GM12878 (cell line): ENCODE measurements at regions not wholly inside any gene's neighbourhood (a gene's known extent, or its start where the extent isn't known, plus 50 kb on each side); places are given as distances from the start of the nearest gene placed in this dataset.
"Not testable (repeated sequence)": the region's sequence is repeated elsewhere in the genome, so short reads cannot be mapped to it uniquely, and the experiment has no call there.

Experiments used
- EZH2 ChIP-seq: IDR thresholded peaks from 2 replicates; pipeline ENCODE4 v1.6.1; 2012; ENCODE audit warnings: low read depth, mild to moderate bottlenecking, control low read depth, inconsistent platforms, low read length, borderline replicate concordance; ENCODE audit not compliant: control insufficient read depth
- FOXM1 ChIP-seq: IDR thresholded peaks from 2 replicates; pipeline ENCODE4 v1.6.1; 2012; ENCODE audit warnings: low read depth, mild to moderate bottlenecking, inconsistent platforms, low read length, moderate library complexity
- TAF1 ChIP-seq: IDR thresholded peaks from 2 replicates; pipeline ENCODE4 v1.6.1; 2011; ENCODE audit warnings: mild to moderate bottlenecking, low read depth, low read length, borderline replicate concordance
- USF2 ChIP-seq: IDR thresholded peaks from 2 replicates; pipeline ENCODE4 v1.6.1; 2011; ENCODE audit warnings: low read depth, low read length, improper control_type of control experiment, borderline replicate concordance
- TF ChIP-seq, protein P1 (sequence below), 3 experiments: IDR thresholded peaks in 2 of 3; conservative IDR thresholded peaks in 1 of 3; 2 replicates each; pipeline ENCODE4 v1.5.1; 2011; ENCODE audit warnings: low read depth in 3 of 3, low read length in 3 of 3, mild to moderate bottlenecking in 3 of 3, control low read depth in 2 of 3, moderate library complexity in 2 of 3, inconsistent platforms in 1 of 3, mixed read lengths in 1 of 3; ENCODE audit not compliant: control insufficient read depth in 2 of 3, insufficient read depth in 1 of 3; ENCODE audit errors: extremely low read depth in 1 of 3
- TF ChIP-seq, protein P2 (sequence below): IDR thresholded peaks from 2 replicates; pipeline ENCODE4 v1.6.1; 2012; ENCODE audit warnings: mild to moderate bottlenecking, low read depth, low read length

DNA sequence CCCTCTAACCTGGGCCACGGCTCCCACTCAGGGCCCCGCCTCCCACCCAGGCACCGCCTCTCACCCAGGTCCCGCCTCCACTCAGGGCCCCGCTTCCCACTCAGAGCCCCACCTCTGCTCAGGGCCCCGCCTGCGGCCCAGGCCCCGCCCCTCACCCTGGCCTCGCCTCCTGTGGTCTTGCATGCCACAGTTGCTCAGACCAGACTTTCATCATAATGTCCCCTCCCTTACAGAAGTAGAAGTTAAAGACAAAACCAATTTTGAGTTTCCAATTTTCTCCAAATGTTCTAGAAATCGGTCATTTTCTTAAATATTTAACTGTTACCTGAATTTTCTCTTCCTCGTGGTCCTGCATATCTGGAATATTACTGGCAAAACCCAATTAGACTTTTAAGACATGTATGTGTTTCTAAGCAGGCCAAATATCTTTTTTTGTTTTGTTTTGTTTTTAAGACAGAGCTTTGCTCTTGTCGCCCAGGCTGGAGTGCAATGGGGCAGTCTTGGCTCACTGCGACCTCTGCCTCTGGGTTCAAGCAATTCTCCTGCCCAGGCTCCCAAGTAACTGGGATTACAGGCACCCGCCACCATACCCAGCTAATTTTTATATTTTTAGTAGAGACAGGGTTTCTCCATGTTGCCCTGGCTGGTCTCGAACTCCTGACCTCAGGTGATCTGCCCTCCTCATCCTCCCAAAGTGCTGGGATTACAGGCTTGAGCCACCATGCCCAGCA lies 102.8 kb downstream of the FAM53A start:
- not testable (repeated sequence) for TF ChIP-seq TAF1, EZH2, USF2, FOXM1
- TF ChIP-seq, protein P1, sequence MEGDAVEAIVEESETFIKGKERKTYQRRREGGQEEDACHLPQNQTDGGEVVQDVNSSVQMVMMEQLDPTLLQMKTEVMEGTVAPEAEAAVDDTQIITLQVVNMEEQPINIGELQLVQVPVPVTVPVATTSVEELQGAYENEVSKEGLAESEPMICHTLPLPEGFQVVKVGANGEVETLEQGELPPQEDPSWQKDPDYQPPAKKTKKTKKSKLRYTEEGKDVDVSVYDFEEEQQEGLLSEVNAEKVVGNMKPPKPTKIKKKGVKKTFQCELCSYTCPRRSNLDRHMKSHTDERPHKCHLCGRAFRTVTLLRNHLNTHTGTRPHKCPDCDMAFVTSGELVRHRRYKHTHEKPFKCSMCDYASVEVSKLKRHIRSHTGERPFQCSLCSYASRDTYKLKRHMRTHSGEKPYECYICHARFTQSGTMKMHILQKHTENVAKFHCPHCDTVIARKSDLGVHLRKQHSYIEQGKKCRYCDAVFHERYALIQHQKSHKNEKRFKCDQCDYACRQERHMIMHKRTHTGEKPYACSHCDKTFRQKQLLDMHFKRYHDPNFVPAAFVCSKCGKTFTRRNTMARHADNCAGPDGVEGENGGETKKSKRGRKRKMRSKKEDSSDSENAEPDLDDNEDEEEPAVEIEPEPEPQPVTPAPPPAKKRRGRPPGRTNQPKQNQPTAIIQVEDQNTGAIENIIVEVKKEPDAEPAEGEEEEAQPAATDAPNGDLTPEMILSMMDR (IDR thresholded peaks at IDR 0.05 in 2 of 3, conservative IDR thresholded peaks at IDR 0.05 in 1 of 3; ENCODE audit: control insufficient read depth in 2 of 3, extremely low read depth in 1 of 3, insufficient read depth in 1 of 3, low read depth in 3 of 3, low read length in 3 of 3) = not testable (repeated sequence)
- TF ChIP-seq, protein P2, sequence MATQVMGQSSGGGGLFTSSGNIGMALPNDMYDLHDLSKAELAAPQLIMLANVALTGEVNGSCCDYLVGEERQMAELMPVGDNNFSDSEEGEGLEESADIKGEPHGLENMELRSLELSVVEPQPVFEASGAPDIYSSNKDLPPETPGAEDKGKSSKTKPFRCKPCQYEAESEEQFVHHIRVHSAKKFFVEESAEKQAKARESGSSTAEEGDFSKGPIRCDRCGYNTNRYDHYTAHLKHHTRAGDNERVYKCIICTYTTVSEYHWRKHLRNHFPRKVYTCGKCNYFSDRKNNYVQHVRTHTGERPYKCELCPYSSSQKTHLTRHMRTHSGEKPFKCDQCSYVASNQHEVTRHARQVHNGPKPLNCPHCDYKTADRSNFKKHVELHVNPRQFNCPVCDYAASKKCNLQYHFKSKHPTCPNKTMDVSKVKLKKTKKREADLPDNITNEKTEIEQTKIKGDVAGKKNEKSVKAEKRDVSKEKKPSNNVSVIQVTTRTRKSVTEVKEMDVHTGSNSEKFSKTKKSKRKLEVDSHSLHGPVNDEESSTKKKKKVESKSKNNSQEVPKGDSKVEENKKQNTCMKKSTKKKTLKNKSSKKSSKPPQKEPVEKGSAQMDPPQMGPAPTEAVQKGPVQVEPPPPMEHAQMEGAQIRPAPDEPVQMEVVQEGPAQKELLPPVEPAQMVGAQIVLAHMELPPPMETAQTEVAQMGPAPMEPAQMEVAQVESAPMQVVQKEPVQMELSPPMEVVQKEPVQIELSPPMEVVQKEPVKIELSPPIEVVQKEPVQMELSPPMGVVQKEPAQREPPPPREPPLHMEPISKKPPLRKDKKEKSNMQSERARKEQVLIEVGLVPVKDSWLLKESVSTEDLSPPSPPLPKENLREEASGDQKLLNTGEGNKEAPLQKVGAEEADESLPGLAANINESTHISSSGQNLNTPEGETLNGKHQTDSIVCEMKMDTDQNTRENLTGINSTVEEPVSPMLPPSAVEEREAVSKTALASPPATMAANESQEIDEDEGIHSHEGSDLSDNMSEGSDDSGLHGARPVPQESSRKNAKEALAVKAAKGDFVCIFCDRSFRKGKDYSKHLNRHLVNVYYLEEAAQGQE = not testable (repeated sequence)
